T-cell (primary cell): ENCODE measurements at regions not wholly inside any gene's neighbourhood (a gene's known extent, or its start where the extent isn't known, plus 50 kb on each side); places are given as distances from the start of the nearest gene placed in this dataset.

Source experiments
- ATAC-seq, 4 experiments: fragments of 200-7000 bp in 3 of 4; fragments of 150-1000 bp in 1 of 4; cut with Tn5 transposase; replicated peaks in 1 of 4; 1 replicate in 3 of 4; 2 replicates in 1 of 4; pipeline ENCODE4 v1.10.0; 2021; ENCODE audit warnings: moderate library complexity in 3 of 4, mild to moderate bottlenecking in 2 of 4, moderate number of reproducible peaks in 1 of 4
- CTCF ChIA-PET, 2 donors: fragments of 300-600 bp; sonication (Branson Sonifier 250); formaldehyde crosslinking; loops; one replicate each; lab custom pipeline; 2022; ENCODE audit warnings: antibody characterized with exemption in 2 of 2; lab: Charles Lee
- POLR2A ChIA-PET, 2 donors: fragments of 300-600 bp; sonication (Branson Sonifier 250); formaldehyde crosslinking; loops; one replicate each; lab custom pipeline; 2022; ENCODE audit warnings: antibody characterized with exemption in 2 of 2; lab: Charles Lee
- DNase-seq, 35 experiments: peaks; one replicate each; pipeline versions ENCODE4 v3.0.0 to v3.0.0-alpha.2; 2013 to 2023
- H3K27ac ChIP-seq: one replicate; pipeline ENCODE4 v1.5.1; 2013; ENCODE audit warnings: low read length
- H3K27me3 ChIP-seq, 2 experiments: replicated peaks in 1 of 2; 1 replicate in 1 of 2; 2 replicates in 1 of 2; pipeline versions ENCODE4 v1.6.1 to v1.7.0; 2013; ENCODE audit warnings: low read length in 1 of 2, mixed read lengths in 1 of 2; ENCODE audit not compliant: control insufficient read depth in 2 of 2, insufficient read depth in 2 of 2; ENCODE audit errors: extremely low read depth in 1 of 2
- H3K36me3 ChIP-seq, 2 donors: 1 replicate in 1 of 2; 2 replicates in 1 of 2; pipeline versions ENCODE4 v1.6.1 to v1.7.0; 2013; ENCODE audit warnings: low read length in 1 of 2; ENCODE audit not compliant: control insufficient read depth in 2 of 2, insufficient read depth in 1 of 2; ENCODE audit errors: extremely low read depth in 1 of 2
- H3K4me1 ChIP-seq, 2 experiments: 1 replicate in 1 of 2; 2 replicates in 1 of 2; pipeline versions ENCODE4 v1.6.1 to v1.7.0; 2013; ENCODE audit warnings: low read length in 2 of 2, mixed read lengths in 1 of 2; ENCODE audit not compliant: insufficient read depth in 2 of 2, control insufficient read depth in 1 of 2; ENCODE audit errors: extremely low read depth in 1 of 2
- H3K4me3 ChIP-seq, 2 donors: 1 replicate in 1 of 2; 2 replicates in 1 of 2; pipeline versions ENCODE4 v1.5.1 to v1.7.0; 2013; ENCODE audit warnings: mild to moderate bottlenecking in 2 of 2, low read length in 1 of 2, moderate library complexity in 1 of 2; ENCODE audit not compliant: control insufficient read depth in 1 of 2; ENCODE audit errors: extremely low read depth in 1 of 2
- H3K9me3 ChIP-seq: 2 replicates; pipeline ENCODE4 v1.7.0; 2013
- H3K27ac Mint-ChIP-seq, 2 donors: one replicate each; pipeline ENCODE4 v1.8.0; 2020 to 2021; ENCODE audit warnings: mild to moderate bottlenecking in 2 of 2, mixed read lengths in 2 of 2
- H3K27me3 Mint-ChIP-seq, 2 donors: one replicate each; pipeline ENCODE4 v1.8.0; 2021 to 2022; ENCODE audit warnings: mixed read lengths in 2 of 2
- H3K36me3 Mint-ChIP-seq: one replicate; pipeline ENCODE4 v1.8.0; 2021; ENCODE audit warnings: mixed read lengths
- H3K4me1 Mint-ChIP-seq, 3 donors: one replicate each; pipeline ENCODE4 v1.8.0; 2020 to 2022; ENCODE audit warnings: mixed read lengths in 3 of 3, mild to moderate bottlenecking in 1 of 3
- H3K4me3 Mint-ChIP-seq, 3 donors: one replicate each; pipeline ENCODE4 v1.8.0; 2020 to 2022; ENCODE audit warnings: mild to moderate bottlenecking in 3 of 3, mixed read lengths in 3 of 3, moderate library complexity in 3 of 3
- H3K9me3 Mint-ChIP-seq, 3 donors: one replicate each; pipeline ENCODE4 v1.8.0; 2020 to 2022; ENCODE audit warnings: mixed read lengths in 3 of 3
- WGBS: methylation state at CpG from one replicate; pipeline ENCODE4 v1.1.5; 2013; ENCODE audit warnings: missing lambda C conversion rate; ENCODE audit not compliant: insufficient coverage; 5-methylcytosine and 5-hydroxymethylcytosine counted together

DNA sequence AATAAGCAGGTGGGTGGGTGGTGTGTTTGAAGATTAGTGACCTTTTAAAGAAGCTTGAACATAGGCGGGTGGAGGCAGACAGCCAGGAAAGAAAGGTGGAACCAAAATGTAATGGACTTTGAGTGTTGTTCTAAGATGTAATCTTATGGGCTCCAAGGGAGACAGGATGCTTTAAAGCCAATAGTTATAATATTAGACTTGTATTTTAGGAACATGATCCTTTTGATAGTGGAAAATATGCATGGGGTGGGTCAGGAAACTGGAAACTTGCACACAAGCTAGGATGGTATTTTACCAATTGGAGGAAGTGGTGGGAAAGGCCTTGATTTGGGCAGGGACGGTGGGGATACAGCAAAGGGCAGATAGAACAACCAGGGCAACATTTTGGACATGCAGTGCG, 151.8 kb upstream of the PDE7B start:
- DNase-seq, result no peak
- WGBS, result 96% methylated on average over 3 of the region's 3 CpGs
- Histone ChIP-seq H3K27me3 (no peaks in the 10 kb centered on the region), H3K36me3 (no peaks in the 10 kb centered on the region), H3K4me3 (no peak overlapping the region), H3K27ac (no peak overlapping the region), H3K9me3 (no peaks in the 10 kb centered on the region), H3K4me1 (no peaks in the 10 kb centered on the region)
- Mint-ChIP-seq H3K4me3 (no peak overlapping the region), H3K36me3 (no peaks in the 10 kb centered on the region), H3K27me3 (peaks cover 0 to 4% of the 10 kb centered on the region in 2 donors), H3K4me1 (no peaks in the 10 kb centered on the region), H3K9me3 (no peaks in the 10 kb centered on the region), H3K27ac (no peak overlapping the region)
- ATAC-seq, result no peak
- POLR2A ChIA-PET, result no interaction called here
- CTCF ChIA-PET, result interaction anchor here in 1 of 2 donors (0.5 kb wide), 1 partner anchor 1082 kb away, joined by 4 read pairs; no protein-coding TSS in a partner anchor

DNA sequence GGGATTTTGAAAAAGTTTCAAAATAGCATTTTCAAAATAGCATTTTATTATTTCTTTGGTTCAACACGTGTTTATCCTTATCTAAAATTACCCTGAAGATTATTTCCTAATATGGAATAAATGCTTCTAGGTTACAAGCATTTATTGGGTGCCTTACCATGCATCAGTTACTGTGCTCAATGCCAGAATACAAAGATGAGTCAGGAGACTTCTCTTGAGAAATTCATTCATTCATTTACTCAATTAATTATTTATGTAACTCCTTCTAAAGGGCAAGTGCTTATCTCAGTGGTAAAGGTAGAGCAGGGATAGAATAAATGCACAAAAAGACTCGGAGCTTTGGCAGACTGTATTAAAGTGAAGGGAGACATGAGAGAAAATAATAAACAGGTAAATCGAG, 150.1 kb upstream of the PDE7B start:
- CTCF ChIA-PET, result no interaction called here
- Histone ChIP-seq H3K36me3 (no peaks in the 10 kb centered on the region), H3K27me3 (peaks cover 0 to 3% of the 10 kb centered on the region in 2 experiments), H3K4me3 (no peak overlapping the region), H3K9me3 (no peaks in the 10 kb centered on the region), H3K4me1 (no peaks in the 10 kb centered on the region), H3K27ac (no peak overlapping the region)
- no peaks in the 10 kb centered on the region for H3K4me1 Mint-ChIP-seq
- H3K27me3 Mint-ChIP-seq, result peaks cover 0 to 4% of the 10 kb centered on the region in 2 donors
- 71% methylated on average over 2 of the region's 3 CpGs for WGBS
- H3K4me3 Mint-ChIP-seq, result no peak overlapping the region
- no peak overlapping the region for H3K27ac Mint-ChIP-seq
- H3K36me3 Mint-ChIP-seq, result no peaks in the 10 kb centered on the region
- no peaks in the 10 kb centered on the region for H3K9me3 Mint-ChIP-seq
- POLR2A ChIA-PET, result no interaction called here
- no peak for DNase-seq
- no peak for ATAC-seq

DNA sequence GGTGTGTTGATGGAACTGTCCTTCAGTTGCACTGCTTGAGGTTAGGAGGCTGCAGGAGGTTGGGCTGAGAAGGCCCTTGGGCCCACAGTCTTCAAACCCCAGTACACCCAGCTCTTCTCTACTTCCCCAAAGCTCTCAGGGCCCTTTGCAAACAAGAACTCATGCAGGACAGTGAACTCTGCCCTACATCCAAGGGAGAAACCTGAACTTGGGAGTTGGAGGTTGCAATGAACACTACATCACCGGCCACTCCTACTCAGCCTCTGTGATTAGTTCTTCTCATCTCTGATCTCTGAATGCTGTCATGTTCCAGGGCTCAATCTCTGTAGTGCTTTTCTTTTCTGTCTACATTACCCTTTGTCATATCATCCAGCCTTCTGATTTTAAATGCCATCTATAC, 148.5 kb upstream of the PDE7B start:
- Mint-ChIP-seq H3K4me1 (no peaks in the 10 kb centered on the region), H3K27me3 (peaks cover 0 to 4% of the 10 kb centered on the region in 2 donors), H3K27ac (no peak overlapping the region), H3K9me3 (no peaks in the 10 kb centered on the region), H3K4me3 (no peak overlapping the region), H3K36me3 (no peaks in the 10 kb centered on the region)
- no peaks in the 10 kb centered on the region for H3K4me1 ChIP-seq
- H3K27me3 ChIP-seq, result peaks cover 0 to 3% of the 10 kb centered on the region in 2 experiments
- H3K36me3 ChIP-seq, result no peaks in the 10 kb centered on the region
- DNase-seq, result no peak
- WGBS, result no CpG with 5 or more reads among the region's 1 CpG
- ChIA-PET POLR2A (no interaction called here), CTCF (no interaction called here)
- no peaks in the 10 kb centered on the region for H3K9me3 ChIP-seq
- H3K27ac ChIP-seq, result no peak overlapping the region
- no peak for ATAC-seq
- no peak overlapping the region for H3K4me3 ChIP-seq

DNA sequence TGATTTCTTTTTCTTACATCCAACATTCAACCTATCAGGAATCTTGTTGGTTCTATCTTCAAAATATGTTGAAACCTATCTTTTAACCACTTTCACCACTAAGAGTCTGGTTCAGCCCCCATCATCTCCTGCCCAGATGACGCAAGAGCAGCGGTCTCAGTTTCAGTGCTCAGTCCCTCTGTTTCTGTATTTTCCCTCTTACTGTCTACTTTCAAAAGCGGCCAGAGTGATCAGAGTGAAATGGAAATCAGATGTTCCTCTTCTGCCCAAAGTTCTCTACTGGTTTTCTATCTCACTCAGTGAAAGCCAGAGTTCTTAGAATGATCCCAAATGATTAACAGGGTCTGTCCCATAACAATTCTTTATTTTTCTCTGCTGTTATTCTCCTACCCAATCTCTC, 147.9 kb upstream of the PDE7B start:
- Mint-ChIP-seq H3K9me3 (no peaks in the 10 kb centered on the region), H3K27me3 (peaks cover 0 to 4% of the 10 kb centered on the region in 2 donors), H3K4me3 (no peak overlapping the region), H3K36me3 (no peaks in the 10 kb centered on the region), H3K27ac (no peak overlapping the region), H3K4me1 (no peaks in the 10 kb centered on the region)
- ChIA-PET POLR2A (no interaction called here), CTCF (interaction anchor here (0.5 to 0.7 kb wide), 2 partner anchors 259 to 398 kb away, joined by 3 read pairs; no protein-coding TSS in a partner anchor)
- no peak overlapping the region for H3K4me3 ChIP-seq
- H3K9me3 ChIP-seq, result no peaks in the 10 kb centered on the region
- no peak overlapping the region for H3K27ac ChIP-seq
- no peak for DNase-seq
- no peaks in the 10 kb centered on the region for H3K4me1 ChIP-seq
- WGBS, result 56% methylated on average over 2 of the region's 3 CpGs
- H3K36me3 ChIP-seq, result no peaks in the 10 kb centered on the region
- ATAC-seq, result no peak
- peaks cover 0 to 6% of the 10 kb centered on the region in 2 experiments for H3K27me3 ChIP-seq

DNA sequence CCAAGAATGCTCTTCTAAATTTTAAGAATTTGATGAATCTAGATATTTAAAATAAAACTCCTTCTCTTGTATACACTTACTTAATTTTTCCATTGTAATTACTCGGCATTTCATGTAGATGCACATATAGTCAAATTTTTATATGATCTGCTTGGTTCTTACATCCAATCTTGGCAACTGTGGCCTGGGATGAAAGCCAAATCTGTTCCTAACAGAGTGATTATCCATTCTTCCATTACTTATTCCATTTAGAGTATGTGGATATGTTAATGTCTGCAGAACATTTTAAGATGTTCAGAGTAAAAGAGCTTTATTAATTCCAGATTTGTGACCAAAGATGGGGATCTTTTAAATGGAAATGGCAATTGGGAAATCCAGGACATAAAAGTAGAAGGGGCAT, 144.1 kb upstream of the PDE7B start:
- Histone ChIP-seq H3K4me3 (no peak overlapping the region), H3K27ac (no peak overlapping the region), H3K36me3 (no peaks in the 10 kb centered on the region), H3K9me3 (no peaks in the 10 kb centered on the region), H3K4me1 (no peaks in the 10 kb centered on the region), H3K27me3 (peaks cover 0 to 7% of the 10 kb centered on the region in 2 experiments)
- CTCF ChIA-PET, result interaction anchor here in 1 of 2 donors (1.0 kb wide), 1 partner anchor 18 kb away, joined by 3 read pairs; no protein-coding TSS in a partner anchor
- DNase-seq (no peak), ATAC-seq (no peak)
- Mint-ChIP-seq H3K4me1 (no peaks in the 10 kb centered on the region), H3K9me3 (no peaks in the 10 kb centered on the region), H3K27me3 (peaks cover 0 to 6% of the 10 kb centered on the region in 2 donors), H3K4me3 (no peak overlapping the region), H3K27ac (no peak overlapping the region), H3K36me3 (no peaks in the 10 kb centered on the region)
- WGBS, result 100% methylated on average over 1 of the region's 1 CpG
- POLR2A ChIA-PET, result no interaction called here

DNA sequence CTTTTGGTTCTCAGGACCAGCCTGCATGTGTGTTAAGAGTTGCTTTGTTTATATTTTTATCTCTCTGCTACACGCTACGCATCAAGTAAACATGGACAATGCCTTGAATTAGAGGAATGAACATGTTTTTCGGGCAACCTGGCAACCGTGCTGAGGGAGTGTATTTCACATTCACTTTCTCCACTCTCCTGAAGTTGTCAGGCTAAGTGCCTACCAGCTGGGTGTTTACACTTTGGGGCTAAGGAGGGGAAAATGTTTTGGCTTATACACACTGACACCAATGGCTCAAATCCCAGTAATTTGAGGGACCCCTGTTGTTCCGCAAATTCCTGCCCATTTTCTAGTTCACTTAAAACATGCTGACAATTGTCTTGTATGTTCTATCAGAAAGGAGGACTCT, 141.5 kb upstream of the PDE7B start:
- 100% methylated on average over 2 of the region's 5 CpGs for WGBS
- Mint-ChIP-seq H3K27me3 (peaks cover 0 to 2% of the 10 kb centered on the region in 2 donors), H3K36me3 (no peaks in the 10 kb centered on the region), H3K4me3 (no peak overlapping the region), H3K27ac (no peak overlapping the region), H3K4me1 (no peaks in the 10 kb centered on the region), H3K9me3 (no peaks in the 10 kb centered on the region)
- peaks cover 0 to 4% of the 10 kb centered on the region in 2 experiments for H3K27me3 ChIP-seq
- DNase-seq, result no peak
- ChIA-PET POLR2A (no interaction called here), CTCF (no interaction called here)
- no peaks in the 10 kb centered on the region for H3K4me1 ChIP-seq
- no peak overlapping the region for H3K27ac ChIP-seq
- no peaks in the 10 kb centered on the region for H3K9me3 ChIP-seq
- no peaks in the 10 kb centered on the region for H3K36me3 ChIP-seq
- ATAC-seq, result no peak
- H3K4me3 ChIP-seq, result no peak overlapping the region

DNA sequence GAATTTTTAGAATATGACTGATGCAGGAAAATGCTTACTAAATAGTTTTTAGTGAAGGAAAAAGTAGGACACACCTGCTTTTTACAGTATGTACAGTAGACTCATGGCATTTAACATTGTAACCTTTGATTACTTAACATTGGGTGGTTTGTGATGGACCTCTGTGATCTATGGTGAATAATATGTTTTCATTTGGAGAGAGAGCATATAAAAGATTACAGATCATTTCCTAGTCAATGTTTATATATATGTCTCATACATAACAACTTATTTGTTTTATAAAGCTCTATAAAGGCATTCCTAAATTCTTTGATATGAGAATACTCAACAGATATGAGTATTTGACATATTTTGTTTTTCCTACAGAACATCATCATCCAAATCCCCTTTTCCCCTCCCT, 129.3 kb upstream of the PDE7B start:
- CTCF ChIA-PET, result no interaction called here
- Mint-ChIP-seq H3K4me1 (no peaks in the 10 kb centered on the region), H3K36me3 (no peaks in the 10 kb centered on the region), H3K4me3 (no peak overlapping the region), H3K27ac (no peak overlapping the region), H3K9me3 (peaks cover 12 to 22% (median 16%) of the 10 kb centered on the region in 3 donors), H3K27me3 (peaks cover 0 to 3% of the 10 kb centered on the region in 2 donors)
- Histone ChIP-seq H3K36me3 (no peaks in the 10 kb centered on the region), H3K4me1 (no peaks in the 10 kb centered on the region), H3K27me3 (no peaks in the 10 kb centered on the region), H3K27ac (no peak overlapping the region), H3K4me3 (no peak overlapping the region), H3K9me3 (no peaks in the 10 kb centered on the region)
- POLR2A ChIA-PET, result no interaction called here
- ATAC-seq (no peak), DNase-seq (no peak)
